HPDE6-E6E7 (cell line): ENCODE measurements at regions not wholly inside any gene's neighbourhood (a gene's known extent, or its start where the extent isn't known, plus 50 kb on each side); places are given as distances from the start of the nearest gene placed in this dataset.
A peak's percentile ranks its signal among the peaks of the same experiment; 100 is the strongest.

Experiments
- DNase-seq: peaks from one replicate; pipeline ENCODE4 v3.0.0; 2011; ENCODE audit warnings: missing footprints; ENCODE audit errors: extremely low spot score

DNA sequence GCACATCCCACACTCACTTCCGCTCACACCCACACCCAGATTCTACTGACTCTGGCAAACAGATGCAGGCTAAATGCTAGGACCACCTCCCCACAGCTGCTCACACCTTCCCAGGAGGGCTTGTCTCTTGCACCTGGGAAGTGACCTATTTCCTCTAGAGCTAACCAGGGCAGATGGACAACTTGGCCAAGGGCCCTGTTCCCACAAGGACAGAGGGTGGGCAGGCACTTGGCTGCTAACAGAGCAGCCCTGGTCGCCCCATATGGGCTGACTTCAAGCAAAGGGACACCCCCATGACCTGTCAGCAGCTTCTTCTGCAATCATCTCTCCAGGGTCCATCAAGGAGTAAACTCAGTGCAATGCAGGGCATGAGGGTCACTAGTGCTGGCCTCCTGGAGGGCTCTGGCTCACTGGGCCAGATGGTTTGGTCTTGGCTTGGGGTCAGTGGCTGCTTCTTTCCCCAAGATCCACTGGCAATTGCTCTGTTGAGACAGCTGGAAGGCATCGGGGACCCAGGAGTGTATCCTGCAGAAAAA lies 641.5 kb downstream of the PLPP3 start:
- DNase-seq = no peak

DNA sequence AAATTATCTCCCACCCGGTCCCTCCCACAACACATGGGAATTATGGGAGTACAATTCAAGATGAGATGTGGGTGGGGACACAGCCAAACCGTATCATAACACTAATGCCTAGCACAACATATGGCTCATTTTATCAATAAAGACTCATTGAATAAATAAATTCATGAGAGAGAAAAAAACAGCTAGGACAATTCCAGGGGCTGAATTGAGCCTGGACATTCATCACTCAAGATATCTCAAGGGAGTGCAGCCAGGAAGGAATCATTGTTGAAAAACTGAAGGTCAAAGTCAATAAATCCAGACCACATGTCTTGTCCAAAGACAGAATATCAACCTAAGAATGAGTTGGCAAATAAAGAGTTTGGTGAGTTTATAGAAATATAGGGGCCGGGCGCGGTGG lies 644.1 kb downstream of the PLPP3 start:
- no peak for DNase-seq

DNA sequence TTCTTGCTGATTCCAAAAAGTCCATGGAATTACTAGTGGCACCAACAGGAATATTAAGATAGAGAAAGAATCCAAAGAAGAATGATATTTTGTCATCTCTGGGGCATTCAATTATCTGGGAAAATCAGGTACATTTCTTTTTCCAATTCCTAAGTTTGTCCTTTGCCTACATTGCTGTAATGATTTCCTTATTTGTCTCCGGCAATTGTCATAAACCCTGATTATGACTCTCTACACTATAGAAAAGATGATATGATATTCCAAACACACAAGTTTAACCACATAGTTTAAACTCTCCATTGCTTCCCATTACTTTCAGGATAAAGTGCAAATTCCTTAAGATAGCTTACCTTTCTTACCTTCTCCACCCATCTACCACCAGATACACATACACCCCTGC lies 647.0 kb downstream of the PLPP3 start:
- DNase-seq = no peak

DNA sequence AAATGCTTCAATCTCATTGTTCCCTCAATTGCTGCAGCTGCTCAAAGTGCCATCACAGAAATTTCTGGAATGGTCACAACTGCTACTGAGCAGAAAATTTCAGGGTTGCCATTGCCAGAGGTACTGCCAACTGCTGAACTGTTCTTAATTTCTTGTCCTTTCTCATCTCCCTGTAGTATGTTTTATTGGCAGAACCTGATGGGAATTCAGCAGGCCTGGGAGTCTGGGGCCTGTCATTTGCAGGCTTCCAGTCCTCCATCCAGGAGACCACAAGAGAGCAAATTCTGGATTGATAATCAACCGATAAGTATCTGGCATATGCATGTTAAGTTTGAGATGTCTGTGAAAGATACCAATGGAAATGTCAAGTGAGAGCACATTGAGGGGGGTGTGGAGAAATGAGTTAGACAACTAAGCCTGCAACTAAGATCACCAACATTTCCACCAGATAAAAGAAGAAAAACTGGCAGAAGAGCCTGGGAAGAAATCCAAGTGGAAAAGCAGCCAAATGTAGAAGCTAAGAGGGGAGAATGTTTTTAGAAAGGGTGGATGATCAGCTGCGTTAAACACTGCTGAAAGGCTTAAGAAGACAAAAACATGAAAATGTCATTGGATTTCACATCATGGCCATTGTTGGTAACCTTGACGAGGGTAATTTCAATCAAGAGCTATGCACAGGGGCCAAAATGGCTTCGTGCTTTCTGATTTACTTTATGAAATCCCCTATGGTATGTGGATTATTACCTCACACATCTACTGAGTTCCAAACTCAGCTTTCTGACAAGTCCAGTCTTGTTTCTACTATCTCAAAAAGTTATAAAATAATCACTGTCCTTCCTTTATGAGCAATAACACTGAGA lies 648.1 kb downstream of the PLPP3 start:
- DNase-seq = no peak

DNA sequence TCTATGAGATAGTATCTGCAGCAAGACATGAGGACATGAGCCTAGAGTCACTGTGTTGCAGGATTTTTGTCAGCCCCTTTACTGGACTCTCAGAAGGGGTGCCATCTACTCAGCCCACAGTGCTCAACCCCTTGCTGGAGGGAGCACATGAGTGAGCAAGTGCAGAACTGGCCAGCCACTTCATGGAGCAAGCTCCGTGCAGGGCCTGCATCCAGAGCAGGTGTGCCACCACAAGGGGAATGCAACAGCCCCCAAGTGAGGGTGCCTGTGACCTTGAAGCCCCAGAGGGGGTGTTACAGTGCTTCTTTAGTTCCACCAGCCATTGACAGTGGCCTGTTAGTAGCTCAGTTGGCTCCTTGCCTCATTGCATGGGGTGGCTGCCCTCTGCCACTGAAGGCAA lies 649.7 kb downstream of the PLPP3 start:
- DNase-seq = no peak

DNA sequence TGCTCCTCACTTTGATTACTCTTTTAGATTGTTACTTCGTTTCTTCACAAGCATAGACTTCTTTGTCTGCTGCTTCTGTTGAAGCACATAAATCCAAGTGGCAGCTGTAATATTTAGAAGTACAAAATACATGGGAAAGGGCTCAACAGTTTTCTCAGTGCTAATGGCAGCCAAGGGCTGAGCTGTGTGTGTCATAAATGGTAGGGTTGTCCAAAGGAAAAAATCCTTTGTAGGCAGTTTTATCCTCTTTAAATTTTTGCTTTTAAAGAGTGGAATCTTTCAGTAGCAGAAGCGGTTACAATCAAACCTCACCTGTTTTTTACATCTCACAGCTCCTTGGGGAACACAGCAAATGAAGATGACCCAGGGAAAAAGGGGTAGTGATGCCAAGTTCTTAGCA lies 650.8 kb downstream of the PLPP3 start:
- DNase-seq = no peak

DNA sequence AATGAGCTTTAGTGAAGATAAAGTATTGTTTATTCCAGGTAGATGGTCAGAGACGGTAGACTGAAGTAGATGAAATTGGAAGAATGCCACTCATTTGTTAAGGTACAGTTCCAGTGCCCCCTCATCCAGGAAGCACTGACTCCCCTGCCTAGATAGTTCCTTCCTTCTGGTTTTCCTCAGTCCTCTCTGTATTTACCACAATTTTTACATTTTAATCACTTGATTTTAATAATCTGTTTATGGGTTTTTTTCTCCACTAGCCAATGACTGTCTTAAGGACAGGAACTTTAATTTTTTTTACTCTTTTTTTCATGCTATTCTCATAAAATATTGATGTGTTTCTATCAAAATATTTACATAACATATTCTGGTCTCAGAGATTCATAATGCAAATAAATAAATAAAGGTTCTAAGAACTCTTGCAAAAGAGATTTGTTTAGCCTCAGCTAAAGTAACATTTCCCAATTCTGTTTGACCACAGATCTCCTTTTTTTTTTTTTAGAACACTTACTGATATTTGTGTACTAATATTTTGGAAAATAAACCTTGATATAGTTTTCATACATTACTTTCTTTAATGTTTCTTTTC lies 651.6 kb downstream of the PLPP3 start:
- no peak for DNase-seq

DNA sequence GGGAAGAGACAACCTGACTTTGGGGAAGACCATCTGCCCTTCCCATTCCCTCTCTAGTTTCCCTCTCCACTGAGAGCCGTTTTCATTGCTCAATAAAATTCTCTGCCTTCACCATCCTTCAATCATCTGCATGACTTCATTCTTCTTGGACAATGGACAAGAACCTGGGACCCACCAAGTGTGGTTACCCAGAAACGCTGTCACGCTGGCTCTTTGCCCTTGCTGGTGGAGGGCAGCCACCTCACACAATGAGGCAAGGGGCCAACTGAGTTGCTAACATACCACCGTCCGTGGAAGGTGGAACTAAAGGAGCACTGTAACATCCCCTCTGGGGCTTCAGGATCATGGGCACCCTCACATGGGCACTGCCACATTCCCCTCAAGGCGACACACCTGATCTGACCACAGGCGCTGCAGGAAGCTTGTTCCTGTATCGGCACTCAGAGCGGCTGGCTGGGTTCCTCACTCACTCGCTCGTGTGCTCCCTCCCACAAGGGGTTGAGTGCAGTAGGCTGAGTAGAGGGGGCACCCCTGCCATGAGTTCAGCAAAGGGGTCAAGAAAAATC lies 652.4 kb downstream of the PLPP3 start:
- DNase-seq = no peak

DNA sequence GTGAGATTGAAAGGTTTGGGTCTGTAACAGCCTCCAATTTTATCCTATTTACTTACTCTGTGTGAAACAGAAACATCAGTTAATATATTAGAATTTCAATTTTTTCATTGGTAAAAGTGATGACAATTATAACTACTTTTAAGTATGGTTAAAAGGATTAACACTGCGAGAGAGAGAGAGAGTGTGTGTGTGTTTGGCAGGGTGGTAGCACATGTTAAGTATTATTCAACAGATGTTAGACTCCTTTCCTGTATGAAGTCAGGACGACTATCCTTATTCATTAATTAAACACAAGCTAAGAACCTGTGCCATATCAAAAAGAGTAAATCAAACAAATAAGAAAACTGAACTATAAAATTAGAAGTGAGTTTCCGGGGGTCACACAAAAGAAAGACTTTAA lies 662.5 kb downstream of the PLPP3 start:
- no peak for DNase-seq

DNA sequence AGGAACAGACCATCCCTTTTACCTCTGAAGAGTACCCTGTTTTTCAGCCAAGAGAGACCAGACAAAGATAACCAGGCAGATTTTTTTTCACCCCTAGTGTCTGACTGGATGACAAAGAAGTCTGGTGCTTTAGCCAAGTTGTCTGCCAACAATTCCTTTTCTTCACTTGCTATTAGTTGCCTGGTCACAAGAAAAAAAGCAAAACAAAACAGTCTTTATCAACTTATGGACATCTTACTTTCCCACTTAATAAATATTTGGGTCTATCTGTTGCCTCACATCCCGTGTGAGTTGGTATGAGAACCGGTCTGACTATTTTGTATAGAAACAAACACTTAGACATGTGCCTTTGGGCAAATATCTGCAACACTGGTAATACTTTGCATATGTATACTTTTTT lies 662.9 kb downstream of the PLPP3 start:
- DNase-seq = no peak

DNA sequence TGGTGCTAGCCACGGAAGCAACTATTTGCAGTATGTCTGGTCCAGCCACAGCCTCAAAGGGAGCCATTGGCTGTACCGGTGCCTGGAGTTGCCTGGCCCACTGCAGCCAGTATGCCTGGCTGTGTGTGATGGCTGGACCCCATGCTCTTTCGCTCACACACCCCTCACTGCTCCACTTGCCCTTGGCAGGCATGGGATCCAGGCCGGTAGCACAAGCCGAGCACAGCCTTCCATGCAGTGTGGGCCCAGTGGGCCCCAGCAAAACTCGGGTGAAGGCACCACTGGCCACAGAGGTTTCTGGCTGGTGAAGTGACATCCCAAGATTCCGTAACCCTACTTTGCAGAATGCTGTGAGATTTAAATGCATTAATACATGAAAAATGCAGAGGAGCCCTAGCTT lies 665.8 kb downstream of the PLPP3 start:
- DNase-seq = no peak

DNA sequence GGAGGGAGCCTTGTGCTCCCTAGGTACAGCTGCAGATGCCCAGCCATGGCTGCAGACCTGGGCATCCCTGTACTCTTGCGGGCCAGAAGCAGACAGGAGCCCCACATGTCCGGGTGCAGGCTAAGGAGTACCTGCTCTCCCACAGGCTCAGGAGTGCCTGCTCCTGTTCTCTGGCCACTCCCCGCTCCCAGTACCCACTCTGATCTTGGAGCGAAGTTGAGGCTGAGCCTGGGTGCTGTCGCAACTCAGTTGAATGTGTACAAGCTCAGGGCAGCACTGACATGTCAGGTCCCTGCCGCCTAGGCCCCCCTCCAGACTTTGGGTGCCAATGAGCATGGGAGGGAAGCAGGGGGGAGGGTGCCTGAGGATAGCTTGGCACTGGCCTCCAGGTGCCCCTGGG lies 666.9 kb downstream of the PLPP3 start:
- DNase-seq = no peak

DNA sequence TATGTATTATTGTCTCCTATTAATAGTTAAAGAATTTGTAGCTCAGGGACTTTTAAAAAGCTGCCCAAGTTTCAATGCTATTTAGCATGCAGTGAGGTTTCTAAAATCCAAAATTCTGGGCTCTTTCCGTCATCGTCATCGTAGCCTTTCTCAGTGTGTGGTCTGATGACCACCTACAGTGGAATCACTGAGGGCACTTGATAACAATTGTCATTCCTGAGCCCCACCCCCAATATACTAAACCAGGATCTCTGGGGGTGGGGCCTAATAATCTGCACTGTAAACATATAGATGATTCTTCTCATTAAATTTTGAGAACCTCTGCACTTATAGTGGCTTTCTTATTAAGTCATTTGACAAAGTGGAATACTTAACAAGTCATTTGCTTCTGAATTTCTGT lies 674.8 kb downstream of the PLPP3 start:
- DNase-seq = no peak

DNA sequence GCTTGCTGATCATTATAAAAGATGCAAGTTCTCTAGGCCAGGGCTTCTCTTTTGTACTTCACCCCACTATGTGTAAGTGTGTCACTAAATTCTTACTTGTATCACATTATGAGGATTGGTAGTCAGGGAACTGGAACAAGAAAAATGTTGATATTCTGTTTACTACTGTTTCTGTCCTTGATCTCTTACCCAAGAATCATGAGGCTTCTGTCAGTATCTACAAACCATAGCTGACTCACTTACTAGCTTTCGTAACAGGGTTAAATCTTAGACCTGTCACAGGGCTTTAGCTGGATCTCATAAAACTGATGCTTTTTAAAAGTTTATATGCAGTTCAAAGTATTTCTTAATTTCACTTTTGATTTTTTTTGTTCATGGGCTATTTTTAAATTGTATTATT lies 681.2 kb downstream of the PLPP3 start:
- no peak for DNase-seq

DNA sequence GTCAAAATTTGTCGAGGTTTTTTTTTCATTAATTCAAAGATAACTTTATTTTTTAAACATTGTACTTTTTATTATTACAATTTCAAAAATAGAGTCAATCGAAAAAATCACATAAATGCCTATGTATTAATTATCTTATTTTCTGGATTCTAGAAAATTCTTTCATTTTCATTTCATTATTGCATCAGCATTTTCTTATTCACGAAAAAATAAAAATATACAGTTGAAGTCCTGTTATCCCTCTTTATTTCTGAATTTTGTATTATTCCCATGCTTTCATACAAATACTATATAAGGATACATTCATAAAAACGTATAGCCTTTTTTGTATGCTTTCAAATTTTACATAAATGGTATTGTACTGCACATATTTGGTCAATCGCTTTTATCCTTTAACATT lies 681.0 kb upstream of the USP24 start:
- DNase-seq = no peak

DNA sequence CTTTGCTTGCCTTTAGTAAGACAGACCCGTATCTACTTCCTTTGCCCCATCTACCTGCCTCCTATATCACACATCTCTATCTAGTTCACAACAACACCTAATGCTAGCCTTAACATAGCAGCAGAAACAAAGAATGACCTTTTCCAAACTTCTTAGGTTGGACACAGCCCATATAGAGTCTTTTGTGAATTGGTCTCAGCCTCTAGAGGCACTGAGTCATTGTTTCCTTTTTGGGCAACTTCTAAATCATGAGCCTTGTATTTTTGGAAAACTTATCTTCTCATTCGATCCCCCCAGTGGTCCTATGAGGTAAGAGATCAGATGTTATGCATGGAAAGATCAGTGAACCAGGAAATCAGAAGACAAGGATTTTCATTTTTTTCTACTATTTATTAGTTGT lies 679.4 kb upstream of the USP24 start:
- no peak for DNase-seq

DNA sequence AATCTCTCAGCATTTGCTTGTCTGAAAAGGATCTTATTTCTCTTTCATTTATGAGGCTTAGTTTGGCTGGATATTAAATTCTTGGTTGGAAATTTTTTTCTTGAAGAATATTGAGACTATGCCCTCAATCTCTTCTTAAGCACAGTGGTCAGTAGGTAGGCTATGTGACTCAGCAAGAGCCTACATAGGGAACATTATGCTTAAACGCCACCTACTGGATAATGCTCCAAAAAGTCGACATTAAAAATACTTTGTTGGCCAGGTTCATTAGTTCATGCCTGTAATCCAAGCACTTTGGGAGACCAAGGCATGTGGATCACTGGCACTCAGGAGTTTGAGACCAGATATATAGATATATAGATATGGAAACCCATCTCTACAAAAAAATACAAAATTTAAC lies 678.0 kb upstream of the USP24 start:
- DNase-seq = peak; percentile 9

DNA sequence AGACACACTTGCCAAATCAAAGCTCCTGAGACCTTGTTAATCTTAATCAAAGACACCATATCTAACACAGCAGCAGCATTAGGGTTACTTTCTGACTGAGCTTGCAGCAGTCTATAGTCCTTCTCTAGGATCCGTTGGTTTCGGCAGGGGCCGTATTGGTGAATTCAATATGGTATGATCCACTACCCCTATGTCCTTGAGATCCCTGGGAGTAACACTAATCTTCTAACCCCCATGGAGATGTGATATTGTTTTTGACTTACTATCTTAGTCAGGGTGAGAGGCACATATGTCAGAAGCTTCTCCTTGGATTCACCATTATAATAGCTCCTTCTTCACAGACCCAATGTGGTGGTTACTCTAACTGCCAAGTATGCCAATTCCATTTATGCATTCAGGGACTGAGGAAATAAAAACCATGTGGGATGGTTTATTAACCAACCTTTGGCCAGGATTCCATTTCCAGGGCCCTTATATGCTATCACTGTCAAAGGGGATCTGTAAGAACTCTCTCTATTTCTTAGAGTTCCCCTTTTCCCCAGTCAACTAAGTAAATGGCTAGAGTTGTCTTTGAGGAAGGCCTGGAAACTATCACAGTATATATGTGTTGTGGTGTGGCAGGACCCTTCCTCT lies 673.6 kb upstream of the USP24 start:
- DNase-seq = no peak

DNA sequence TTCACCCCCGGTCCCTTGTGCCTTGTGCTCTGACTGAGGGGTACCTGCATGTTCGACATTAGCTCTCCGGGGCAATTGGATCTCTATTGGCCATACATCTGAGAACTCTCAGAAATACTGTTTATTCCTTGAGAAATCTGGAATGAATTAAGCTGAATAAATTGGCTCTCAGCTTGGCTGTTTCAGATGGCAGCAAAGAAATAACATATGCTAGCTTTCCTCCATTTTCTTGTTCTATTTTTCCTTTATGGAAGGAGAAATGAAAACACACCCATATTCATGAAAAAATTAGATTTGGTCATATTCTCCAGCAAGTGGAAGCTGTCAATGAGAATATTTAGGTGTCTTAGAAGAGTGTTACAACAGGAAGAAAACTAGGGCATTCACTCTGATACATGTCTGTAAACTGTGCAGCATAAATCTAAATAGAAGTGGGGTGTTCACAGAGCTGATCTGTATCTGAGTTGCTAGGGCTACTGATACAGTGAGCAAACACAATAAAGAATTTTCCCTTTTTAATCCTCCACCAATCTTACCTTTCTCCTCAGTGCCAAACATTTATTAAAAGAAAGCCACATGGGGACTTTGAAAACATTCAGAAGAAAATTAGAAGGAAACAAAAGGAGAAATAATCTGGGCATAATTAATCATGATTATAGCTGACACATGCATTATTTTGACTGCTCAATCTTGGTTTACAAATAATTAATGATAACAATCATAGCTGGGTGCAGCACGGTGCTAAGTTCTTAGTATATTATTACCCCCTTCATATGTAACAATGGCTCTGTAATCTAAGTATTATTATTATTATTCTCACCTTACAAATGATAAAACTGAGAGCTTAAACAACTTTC lies 671.9 kb upstream of the USP24 start:
- DNase-seq = no peak

DNA sequence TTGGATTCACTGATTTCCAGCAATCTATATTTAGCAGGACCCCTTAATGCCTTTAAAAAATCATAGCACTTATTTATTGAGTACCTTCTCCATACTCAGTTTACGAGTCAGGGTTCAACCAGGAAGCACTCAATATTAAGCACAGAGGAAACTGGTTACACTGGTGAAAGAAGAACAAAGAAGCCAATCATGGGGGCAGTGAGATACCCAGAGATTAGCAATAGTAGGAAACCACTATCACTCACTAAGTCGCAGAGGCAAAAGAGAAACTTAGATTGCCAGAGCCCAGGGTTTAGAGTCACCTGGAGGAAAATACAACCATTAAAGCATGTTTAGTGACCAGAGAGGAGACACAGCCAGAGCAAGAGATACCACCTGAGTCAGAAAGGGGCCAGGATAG lies 670.5 kb upstream of the USP24 start:
- no peak for DNase-seq

DNA sequence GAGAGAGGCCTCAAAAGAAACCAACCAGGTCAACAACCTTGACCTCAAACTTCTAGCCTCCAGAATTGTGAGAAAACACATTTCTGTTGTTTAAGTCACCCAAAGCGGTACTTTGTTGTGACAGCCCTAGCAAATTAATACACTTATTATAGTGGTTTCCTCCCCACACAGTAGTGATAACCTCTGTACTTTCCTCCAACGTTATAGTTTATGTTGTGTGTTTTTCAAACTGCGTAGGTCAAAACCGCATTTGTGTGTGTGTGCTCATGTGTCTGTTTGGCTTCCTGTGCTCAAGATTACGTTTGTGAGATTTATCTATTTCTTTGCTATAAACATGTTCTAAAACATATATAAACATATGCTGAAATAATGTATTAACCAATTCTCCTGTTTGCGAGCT lies 667.8 kb upstream of the USP24 start:
- no peak for DNase-seq

DNA sequence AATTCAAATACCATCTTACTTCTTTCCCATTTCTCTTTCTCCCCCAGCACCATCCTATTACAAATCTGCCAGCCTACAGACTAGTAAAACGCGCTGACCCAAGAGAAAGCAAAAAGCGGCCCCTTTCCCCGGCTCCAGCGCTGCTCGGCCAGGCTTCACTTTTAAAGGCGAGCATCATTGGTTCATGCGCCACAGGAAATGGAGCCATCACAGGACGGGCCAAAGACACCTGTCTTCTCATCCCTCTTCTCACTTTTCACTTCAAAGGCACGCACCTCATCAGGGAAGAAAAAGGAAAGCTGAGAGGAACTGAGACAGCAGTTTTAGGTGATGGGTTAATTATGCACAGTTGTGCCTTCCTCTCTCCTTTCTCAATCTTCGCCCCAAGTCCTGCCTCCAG lies 664.2 kb upstream of the USP24 start:
- no peak for DNase-seq
